H9 (cell line): ENCODE measurements at regions not wholly inside any gene's neighbourhood (a gene's known extent, or its start where the extent isn't known, plus 50 kb on each side); places are given as distances from the start of the nearest gene placed in this dataset.

Experiments used
- DNase-seq: peaks from one replicate; pipeline ENCODE4 v3.0.0-alpha.2; 2017
- H2AFZ ChIP-seq: one replicate; pipeline ENCODE4 v1.6.1; 2013; ENCODE audit warnings: mild to moderate bottlenecking, low read length, control low read depth, moderate library complexity
- H2AK5ac ChIP-seq: 2 replicates; pipeline ENCODE4 v1.6.1; 2013; ENCODE audit warnings: low read length, control low read depth, mixed read lengths; ENCODE audit not compliant: insufficient read length
- H2BK120ac ChIP-seq: one replicate; pipeline ENCODE4 v1.6.1; 2013; ENCODE audit warnings: low read depth, mild to moderate bottlenecking, low read length, control low read depth, inconsistent platforms; ENCODE audit not compliant: poor library complexity, severe bottlenecking
- H2BK12ac ChIP-seq: 2 replicates; pipeline ENCODE4 v1.6.1; 2013; ENCODE audit warnings: low read length, control low read depth, mixed read lengths, low read depth; ENCODE audit not compliant: insufficient read length
- H2BK15ac ChIP-seq: 2 replicates; pipeline ENCODE4 v1.6.1; 2013; ENCODE audit warnings: low read depth, low read length, control low read depth
- H2BK20ac ChIP-seq: one replicate; pipeline ENCODE4 v1.6.1; 2013; ENCODE audit warnings: low read depth, mild to moderate bottlenecking, low read length, control low read depth, inconsistent platforms; ENCODE audit not compliant: poor library complexity, severe bottlenecking
- H2BK5ac ChIP-seq: 2 replicates; pipeline ENCODE4 v1.6.1; 2013; ENCODE audit warnings: low read length, control low read depth, mixed read lengths; ENCODE audit not compliant: insufficient read length
- H3K14ac ChIP-seq: 2 replicates; pipeline ENCODE4 v1.6.1; 2013; ENCODE audit warnings: low read length, control low read depth; ENCODE audit not compliant: insufficient read depth
- H3K18ac ChIP-seq: 2 replicates; pipeline ENCODE4 v1.6.1; 2013; ENCODE audit warnings: low read depth, mild to moderate bottlenecking, mixed read lengths, low read length, control low read depth; ENCODE audit not compliant: insufficient read length
- H3K23ac ChIP-seq: 2 replicates; pipeline ENCODE4 v1.6.1; 2013; ENCODE audit warnings: low read length, control low read depth, mixed read lengths, low read depth; ENCODE audit not compliant: insufficient read length
- H3K23me2 ChIP-seq: 2 replicates; pipeline ENCODE4 v1.6.1; 2013; ENCODE audit warnings: low read depth, mild to moderate bottlenecking, mixed read lengths, low read length, control low read depth; ENCODE audit not compliant: insufficient read length, poor library complexity, severe bottlenecking
- H3K27ac ChIP-seq: 2 replicates; pipeline ENCODE4 v1.5.1; 2013; ENCODE audit warnings: low read length, control low read depth, mixed read lengths, low read depth; ENCODE audit not compliant: insufficient read length
- H3K27me3 ChIP-seq: 2 replicates; pipeline ENCODE4 v1.6.1; 2013; ENCODE audit warnings: low read length, control low read depth, inconsistent platforms; ENCODE audit not compliant: insufficient read depth
- H3K4ac ChIP-seq: 2 replicates; pipeline ENCODE4 v1.6.1; 2013; ENCODE audit warnings: low read depth, mild to moderate bottlenecking, control low read depth, inconsistent platforms, low read length, moderate library complexity
- H3K4me1 ChIP-seq: 2 replicates; pipeline ENCODE4 v1.6.1; 2013; ENCODE audit warnings: low read length, control low read depth, inconsistent platforms; ENCODE audit not compliant: insufficient read depth
- H3K4me2 ChIP-seq: 2 replicates; pipeline ENCODE4 v1.6.1; 2013; ENCODE audit warnings: low read length, control low read depth, mixed read lengths; ENCODE audit not compliant: insufficient read length, insufficient read depth
- H3K56ac ChIP-seq: 2 replicates; pipeline ENCODE4 v1.6.1; 2013; ENCODE audit warnings: low read depth, mild to moderate bottlenecking, mixed read lengths, low read length, control low read depth; ENCODE audit not compliant: insufficient read length
- H3K79me1 ChIP-seq: 2 replicates; pipeline ENCODE4 v1.6.1; 2013; ENCODE audit warnings: low read depth, mild to moderate bottlenecking, moderate library complexity, low read length, control low read depth, inconsistent platforms; ENCODE audit not compliant: insufficient read depth, poor library complexity, severe bottlenecking
- H3K79me2 ChIP-seq: 2 replicates; pipeline ENCODE4 v1.6.1; 2013; ENCODE audit warnings: low read length, control low read depth, inconsistent platforms; ENCODE audit not compliant: insufficient read depth
- H3K9ac ChIP-seq: 2 replicates; pipeline ENCODE4 v1.6.1; 2013; ENCODE audit warnings: low read length, control low read depth, mixed read lengths; ENCODE audit not compliant: insufficient read length; ENCODE audit errors: extremely low read depth
- H3K9me3 ChIP-seq: one replicate; pipeline ENCODE4 v1.6.1; 2013; ENCODE audit warnings: low read depth, low read length, inconsistent platforms; ENCODE audit not compliant: control insufficient read depth
- H3T11ph ChIP-seq: one replicate; pipeline ENCODE4 v1.6.1; 2013; ENCODE audit warnings: mild to moderate bottlenecking, low read length, control low read depth, inconsistent platforms
- H4K20me1 ChIP-seq: one replicate; pipeline ENCODE4 v1.6.1; 2013; ENCODE audit not compliant: control insufficient read depth, insufficient read length, insufficient read depth
- H4K5ac ChIP-seq: 2 replicates; pipeline ENCODE4 v1.6.1; 2013; ENCODE audit warnings: low read depth, mild to moderate bottlenecking, mixed read lengths, low read length, control low read depth; ENCODE audit not compliant: insufficient read length
- H4K8ac ChIP-seq: replicated peaks from 2 replicates; pipeline ENCODE4 v1.6.1; 2013; ENCODE audit warnings: low read length, control low read depth, mixed read lengths, low read depth; ENCODE audit not compliant: insufficient read length
- H4K91ac ChIP-seq: 2 replicates; pipeline ENCODE4 v1.6.1; 2013; ENCODE audit warnings: low read depth, mild to moderate bottlenecking, moderate library complexity, mixed read lengths, low read length, control low read depth; ENCODE audit not compliant: insufficient read length
- H3K27ac Mint-ChIP-seq, 3 experiments: 2 replicates in 2 of 3; 3 replicates in 1 of 3; pipeline ENCODE4 v1.8.0; 2020 to 2021; ENCODE audit warnings: mixed read lengths in 3 of 3, mild to moderate bottlenecking in 1 of 3, moderate library complexity in 1 of 3
- H3K27me3 Mint-ChIP-seq: 2 replicates; pipeline ENCODE4 v1.8.0; 2021; ENCODE audit warnings: low read depth, mild to moderate bottlenecking, moderate library complexity, mixed read lengths
- H3K36me3 Mint-ChIP-seq, 3 experiments: 2 replicates in 2 of 3; 3 replicates in 1 of 3; pipeline ENCODE4 v1.8.0; 2020 to 2021; ENCODE audit warnings: low read depth in 3 of 3, mixed read lengths in 3 of 3; ENCODE audit not compliant: insufficient read depth in 1 of 3
- H3K4me1 Mint-ChIP-seq, 2 experiments: 2 replicates each; pipeline ENCODE4 v1.8.0; 2020; ENCODE audit warnings: mixed read lengths in 2 of 2
- H3K4me3 Mint-ChIP-seq, 2 experiments: 2 replicates in 1 of 2; 3 replicates in 1 of 2; pipeline ENCODE4 v1.8.0; 2020 to 2021; ENCODE audit warnings: mild to moderate bottlenecking in 2 of 2, mixed read lengths in 2 of 2, moderate library complexity in 1 of 2
- H3K9me3 Mint-ChIP-seq, 2 experiments: 2 replicates in 1 of 2; 3 replicates in 1 of 2; pipeline ENCODE4 v1.8.0; 2020; ENCODE audit warnings: mild to moderate bottlenecking in 2 of 2, mixed read lengths in 2 of 2, moderate library complexity in 1 of 2
- CTCF ChIP-seq: fragments of 200-600 bp; sonication (generic); conservative IDR thresholded peaks from 3 replicates; pipeline ENCODE4 v1.8.0; 2021; ENCODE audit warnings: antibody characterized with exemption, mild to moderate bottlenecking
- WGBS: extraction: QIAGEN DNeasy Blood & Tissue Kit; methylation state at CpG from one replicate; pipeline ENCODE4 v1.1.7; 2013; ENCODE audit warnings: missing lambda C conversion rate, low lambda C conversion rate, mixed read lengths; ENCODE audit not compliant: insufficient read length; ENCODE audit errors: extremely low coverage; 5-methylcytosine and 5-hydroxymethylcytosine counted together

- no peaks in the 10 kb centered on the region for H3K79me1 ChIP-seq
- Mint-ChIP-seq H3K36me3 (peaks cover 0 to 3% (median 0%) of the 10 kb centered on the region in 3 experiments; a peak in 1 of 7 replicates), H3K27ac (no peak overlapping the region), H3K4me3 (no peak overlapping the region), H3K9me3 (0 out of 5 replicates have a peak, but pooled peaks cover 0 to 2% of the 10 kb centered on the region in 2 experiments), H3K4me1 (no peaks in the 10 kb centered on the region), H3K27me3 (no peaks in the 10 kb centered on the region; the same call in 1 of the 2 replicates)
- no peak overlapping the region for H4K5ac ChIP-seq
- H2BK20ac ChIP-seq = no peak overlapping the region
- H2BK120ac ChIP-seq = no peak overlapping the region
- no peak overlapping the region for H3K18ac ChIP-seq
- DNase-seq = no peak
- H3K9ac ChIP-seq = no peak overlapping the region
- no peak overlapping the region for H3K56ac ChIP-seq
- no peak overlapping the region for H3K27ac ChIP-seq
- no peak overlapping the region for H3K4ac ChIP-seq
- no peak overlapping the region for H4K91ac ChIP-seq
- H4K8ac ChIP-seq = no peak overlapping the region
- H3K9me3 ChIP-seq = no peaks in the 10 kb centered on the region
- no peak overlapping the region for H2BK12ac ChIP-seq
- H3K23ac ChIP-seq = no peak overlapping the region
- H2BK5ac ChIP-seq = no peak overlapping the region
- H2AFZ ChIP-seq = no peak overlapping the region
- no peak overlapping the region for H3K14ac ChIP-seq
- TF ChIP-seq CTCF = no peak
- no peaks in the 10 kb centered on the region for H3K4me1 ChIP-seq
- no CpG with 5 or more reads among the region's 18 CpGs for WGBS
- no peaks in the 10 kb centered on the region for H3K23me2 ChIP-seq
- H3K79me2 ChIP-seq = no peaks in the 10 kb centered on the region
- no peak overlapping the region for H3K4me2 ChIP-seq
- no peak overlapping the region for H2BK15ac ChIP-seq
- H2AK5ac ChIP-seq = no peak overlapping the region
- no peaks in the 10 kb centered on the region for H3K27me3 ChIP-seq
- H4K20me1 ChIP-seq = no peaks in the 10 kb centered on the region
- no peak overlapping the region for H3T11ph ChIP-seq
Observed at GRCh38 chr16:59259074-59259949, 525.2 kb upstream of the GOT2 start.
